ENCODE measurements at regions not wholly inside any gene's neighbourhood (a gene's known extent, or its start where the extent isn't known, plus 50 kb on each side); places are given as distances from the start of the nearest gene placed in this dataset.

- TF ChIP-seq ATF3 (CRISPR knock-in tag; conservative IDR thresholded peaks at IDR 0.05) (no peak), ZNF317 (CRISPR knock-in tag; IDR thresholded peaks at IDR 0.05; ENCODE audit: borderline replicate concordance, low read depth) (no peak), TP53 (CRISPR knock-in tag; IDR thresholded peaks at IDR 0.05) (no peak), ZNF671 (CRISPR knock-in tag; IDR thresholded peaks at IDR 0.05) (no peak), RORB (CRISPR knock-in tag; IDR thresholded peaks at IDR 0.05) (no peak)
Observed at GRCh38 chr18:66780609-66781008, 176.7 kb upstream of the CDH19 start (continued).

- TF ChIP-seq IRF2 (CRISPR knock-in tag; IDR thresholded peaks at IDR 0.05; ENCODE audit: borderline replicate concordance, low read depth) (no peak), ZNF532 (CRISPR knock-in tag; IDR thresholded peaks at IDR 0.05; ENCODE audit: borderline replicate concordance) (no peak), NFYB (CRISPR knock-in tag; conservative IDR thresholded peaks at IDR 0.05; ENCODE audit: low read depth) (no peak), SP1 (CRISPR knock-in tag; conservative IDR thresholded peaks at IDR 0.05) (no peak), IRF1 (CRISPR knock-in tag; IDR thresholded peaks at IDR 0.05) (no peak), CBFB (CRISPR knock-in tag; IDR thresholded peaks at IDR 0.05; ENCODE audit: low read depth) (no peak), TP53 (CRISPR knock-in tag; IDR thresholded peaks at IDR 0.05) (no peak), ZNF512 (CRISPR knock-in tag; IDR thresholded peaks at IDR 0.05; ENCODE audit: borderline replicate concordance) (no peak), ETV6 (CRISPR knock-in tag; IDR thresholded peaks at IDR 0.05) (no peak), PREB (CRISPR knock-in tag; IDR thresholded peaks at IDR 0.05; ENCODE audit: borderline replicate concordance) (no peak), SOX15 (CRISPR knock-in tag; IDR thresholded peaks at IDR 0.05) (no peak), JAZF1 (CRISPR knock-in tag; IDR thresholded peaks at IDR 0.05) (no peak), AR (CRISPR knock-in tag; IDR thresholded peaks at IDR 0.05) (no peak), FOXP1 (CRISPR knock-in tag; IDR thresholded peaks at IDR 0.05; ENCODE audit: borderline replicate concordance) (no peak), SMAD3 (CRISPR knock-in tag; IDR thresholded peaks at IDR 0.05; ENCODE audit: borderline replicate concordance) (no peak), ZSCAN18 (CRISPR knock-in tag; IDR thresholded peaks at IDR 0.05) (no peak)
- no peak for ATAC-seq
- ChIA-PET CTCF (no interaction called here), POLR2A (no interaction called here)
- no peaks in the 10 kb centered on the region for H3K4me1 Mint-ChIP-seq
- H3K27ac Mint-ChIP-seq, result no peak overlapping the region
- DNase-seq (ENCODE audit: low spot score), result no peak
- no peaks in the 10 kb centered on the region for H3K27me3 Mint-ChIP-seq (ENCODE audit: low read depth)
- H3K9me3 Mint-ChIP-seq, result no peaks in the 10 kb centered on the region
- H3K36me3 Mint-ChIP-seq, result no peaks in the 10 kb centered on the region
- H3K4me3 Mint-ChIP-seq, result no peak overlapping the region
Observed at GRCh38 chr18:66778048-66778447, 174.2 kb upstream of the CDH19 start.
